ENCODE measurements at regions not wholly inside any gene's neighbourhood (a gene's known extent, or its start where the extent isn't known, plus 50 kb on each side); places are given as distances from the start of the nearest gene placed in this dataset.
"Not testable (repeated sequence)": the region's sequence is repeated elsewhere in the genome, so short reads cannot be mapped to it uniquely, and the experiment has no call there.

DNA sequence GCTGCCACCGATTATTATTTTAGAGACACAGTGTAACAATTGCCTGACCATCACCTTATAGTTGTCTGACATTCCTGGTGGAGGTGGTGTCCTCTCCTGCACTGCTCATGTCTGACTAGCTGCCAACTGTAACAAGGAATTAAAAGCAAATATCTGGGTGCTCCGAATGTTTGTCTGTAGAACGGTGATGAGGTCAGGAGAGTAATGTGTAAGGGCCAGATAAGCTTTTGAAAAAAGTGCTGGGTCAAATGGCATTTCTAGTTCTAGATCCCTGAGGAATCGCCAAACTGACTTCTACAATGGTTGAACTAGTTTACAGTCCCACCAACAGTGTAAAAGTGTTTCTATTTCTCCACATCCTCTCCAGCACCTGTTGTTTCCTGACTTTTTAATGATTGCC is 164.3 kb downstream of the VSIG4 start:
- TF ChIP-seq ZNF263 (CRISPR knock-in tag; IDR thresholded peaks at IDR 0.05; ENCODE audit: low read depth); SMAD3 (CRISPR knock-in tag; IDR thresholded peaks at IDR 0.05; ENCODE audit: borderline replicate concordance); CREM (CRISPR knock-in tag; IDR thresholded peaks at IDR 0.05); SP1 (CRISPR knock-in tag; conservative IDR thresholded peaks at IDR 0.05); FOXJ3 (CRISPR knock-in tag; IDR thresholded peaks at IDR 0.05; ENCODE audit: borderline replicate concordance): not testable (repeated sequence)
- TF ChIP-seq, protein P1, sequence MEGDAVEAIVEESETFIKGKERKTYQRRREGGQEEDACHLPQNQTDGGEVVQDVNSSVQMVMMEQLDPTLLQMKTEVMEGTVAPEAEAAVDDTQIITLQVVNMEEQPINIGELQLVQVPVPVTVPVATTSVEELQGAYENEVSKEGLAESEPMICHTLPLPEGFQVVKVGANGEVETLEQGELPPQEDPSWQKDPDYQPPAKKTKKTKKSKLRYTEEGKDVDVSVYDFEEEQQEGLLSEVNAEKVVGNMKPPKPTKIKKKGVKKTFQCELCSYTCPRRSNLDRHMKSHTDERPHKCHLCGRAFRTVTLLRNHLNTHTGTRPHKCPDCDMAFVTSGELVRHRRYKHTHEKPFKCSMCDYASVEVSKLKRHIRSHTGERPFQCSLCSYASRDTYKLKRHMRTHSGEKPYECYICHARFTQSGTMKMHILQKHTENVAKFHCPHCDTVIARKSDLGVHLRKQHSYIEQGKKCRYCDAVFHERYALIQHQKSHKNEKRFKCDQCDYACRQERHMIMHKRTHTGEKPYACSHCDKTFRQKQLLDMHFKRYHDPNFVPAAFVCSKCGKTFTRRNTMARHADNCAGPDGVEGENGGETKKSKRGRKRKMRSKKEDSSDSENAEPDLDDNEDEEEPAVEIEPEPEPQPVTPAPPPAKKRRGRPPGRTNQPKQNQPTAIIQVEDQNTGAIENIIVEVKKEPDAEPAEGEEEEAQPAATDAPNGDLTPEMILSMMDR (IDR thresholded peaks at IDR 0.05): not testable (repeated sequence)
- TF ChIP-seq, protein P2, sequence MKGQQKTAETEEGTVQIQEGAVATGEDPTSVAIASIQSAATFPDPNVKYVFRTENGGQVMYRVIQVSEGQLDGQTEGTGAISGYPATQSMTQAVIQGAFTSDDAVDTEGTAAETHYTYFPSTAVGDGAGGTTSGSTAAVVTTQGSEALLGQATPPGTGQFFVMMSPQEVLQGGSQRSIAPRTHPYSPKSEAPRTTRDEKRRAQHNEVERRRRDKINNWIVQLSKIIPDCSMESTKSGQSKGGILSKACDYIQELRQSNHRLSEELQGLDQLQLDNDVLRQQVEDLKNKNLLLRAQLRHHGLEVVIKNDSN (CRISPR knock-in tag; IDR thresholded peaks at IDR 0.05): not testable (repeated sequence)
- TF ChIP-seq, protein P3, sequence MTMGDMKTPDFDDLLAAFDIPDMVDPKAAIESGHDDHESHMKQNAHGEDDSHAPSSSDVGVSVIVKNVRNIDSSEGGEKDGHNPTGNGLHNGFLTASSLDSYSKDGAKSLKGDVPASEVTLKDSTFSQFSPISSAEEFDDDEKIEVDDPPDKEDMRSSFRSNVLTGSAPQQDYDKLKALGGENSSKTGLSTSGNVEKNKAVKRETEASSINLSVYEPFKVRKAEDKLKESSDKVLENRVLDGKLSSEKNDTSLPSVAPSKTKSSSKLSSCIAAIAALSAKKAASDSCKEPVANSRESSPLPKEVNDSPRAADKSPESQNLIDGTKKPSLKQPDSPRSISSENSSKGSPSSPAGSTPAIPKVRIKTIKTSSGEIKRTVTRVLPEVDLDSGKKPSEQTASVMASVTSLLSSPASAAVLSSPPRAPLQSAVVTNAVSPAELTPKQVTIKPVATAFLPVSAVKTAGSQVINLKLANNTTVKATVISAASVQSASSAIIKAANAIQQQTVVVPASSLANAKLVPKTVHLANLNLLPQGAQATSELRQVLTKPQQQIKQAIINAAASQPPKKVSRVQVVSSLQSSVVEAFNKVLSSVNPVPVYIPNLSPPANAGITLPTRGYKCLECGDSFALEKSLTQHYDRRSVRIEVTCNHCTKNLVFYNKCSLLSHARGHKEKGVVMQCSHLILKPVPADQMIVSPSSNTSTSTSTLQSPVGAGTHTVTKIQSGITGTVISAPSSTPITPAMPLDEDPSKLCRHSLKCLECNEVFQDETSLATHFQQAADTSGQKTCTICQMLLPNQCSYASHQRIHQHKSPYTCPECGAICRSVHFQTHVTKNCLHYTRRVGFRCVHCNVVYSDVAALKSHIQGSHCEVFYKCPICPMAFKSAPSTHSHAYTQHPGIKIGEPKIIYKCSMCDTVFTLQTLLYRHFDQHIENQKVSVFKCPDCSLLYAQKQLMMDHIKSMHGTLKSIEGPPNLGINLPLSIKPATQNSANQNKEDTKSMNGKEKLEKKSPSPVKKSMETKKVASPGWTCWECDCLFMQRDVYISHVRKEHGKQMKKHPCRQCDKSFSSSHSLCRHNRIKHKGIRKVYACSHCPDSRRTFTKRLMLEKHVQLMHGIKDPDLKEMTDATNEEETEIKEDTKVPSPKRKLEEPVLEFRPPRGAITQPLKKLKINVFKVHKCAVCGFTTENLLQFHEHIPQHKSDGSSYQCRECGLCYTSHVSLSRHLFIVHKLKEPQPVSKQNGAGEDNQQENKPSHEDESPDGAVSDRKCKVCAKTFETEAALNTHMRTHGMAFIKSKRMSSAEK (CRISPR knock-in tag; IDR thresholded peaks at IDR 0.05; ENCODE audit: borderline replicate concordance): not testable (repeated sequence)
- TF ChIP-seq, protein P4, sequence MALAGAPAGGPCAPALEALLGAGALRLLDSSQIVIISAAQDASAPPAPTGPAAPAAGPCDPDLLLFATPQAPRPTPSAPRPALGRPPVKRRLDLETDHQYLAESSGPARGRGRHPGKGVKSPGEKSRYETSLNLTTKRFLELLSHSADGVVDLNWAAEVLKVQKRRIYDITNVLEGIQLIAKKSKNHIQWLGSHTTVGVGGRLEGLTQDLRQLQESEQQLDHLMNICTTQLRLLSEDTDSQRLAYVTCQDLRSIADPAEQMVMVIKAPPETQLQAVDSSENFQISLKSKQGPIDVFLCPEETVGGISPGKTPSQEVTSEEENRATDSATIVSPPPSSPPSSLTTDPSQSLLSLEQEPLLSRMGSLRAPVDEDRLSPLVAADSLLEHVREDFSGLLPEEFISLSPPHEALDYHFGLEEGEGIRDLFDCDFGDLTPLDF (CRISPR knock-in tag; IDR thresholded peaks at IDR 0.05): not testable (repeated sequence)
